Endothelial cell of umbilical vein (primary cell): ENCODE measurements at regions not wholly inside any gene's neighbourhood (a gene's known extent, or its start where the extent isn't known, plus 50 kb on each side); places are given as distances from the start of the nearest gene placed in this dataset.

Source experiments
- BruUV-seq: library from RNA; stranded (reverse); fragments of 400-500 nt; replicated peaks from 2 replicates; lab custom pipeline; 2021; lab: Mats Ljungman, UMichigan
- CTCF ChIA-PET: fragments of 300-600, 350-600 bp; sonication (Branson Sonifier 250); formaldehyde crosslinking; loops from one replicate; lab custom pipeline; 2021; ENCODE audit warnings: antibody characterized with exemption, inconsistent platforms; lab: Charles Lee
- POLR2A ChIA-PET: fragments of 300-600, 350-600 bp; sonication (Branson Sonifier 250); formaldehyde crosslinking; loops from one replicate; lab custom pipeline; 2021; ENCODE audit warnings: antibody characterized with exemption, inconsistent platforms; lab: Charles Lee
- DNase-seq: peaks from one replicate; pipeline ENCODE4 v3.0.0-alpha.2; 2011; ENCODE audit warnings: low read depth, low spot score
- FAIRE-seq: peaks from 2 replicates; lab custom pipeline; 2011; peaks lifted over from hg19 to GRCh38; lab: Jason Lieb, UNC
- H2AFZ ChIP-seq: 2 replicates; pipeline ENCODE4 v1.6.0; 2012; ENCODE audit warnings: low read depth, low read length, control low read depth, inconsistent platforms
- H3K27ac ChIP-seq: 2 replicates; pipeline ENCODE4 v1.5.1; 2011; ENCODE audit warnings: low read depth, mild to moderate bottlenecking, control low read depth, low read length, moderate library complexity; ENCODE audit not compliant: insufficient read depth
- H3K27me3 ChIP-seq, 2 experiments: 2 replicates each; pipeline versions ENCODE4 v1.6.0 to v1.6.1; 2011; ENCODE audit warnings: low read length in 2 of 2, mixed read lengths in 1 of 2; ENCODE audit not compliant: control insufficient read depth in 2 of 2, insufficient read depth in 2 of 2
- H3K36me3 ChIP-seq, 2 experiments: 2 replicates in 1 of 2; 3 replicates in 1 of 2; pipeline ENCODE4 v1.5.1; 2011; ENCODE audit warnings: low read length in 2 of 2, mild to moderate bottlenecking in 1 of 2, moderate library complexity in 1 of 2; ENCODE audit not compliant: control insufficient read depth in 2 of 2, insufficient read depth in 2 of 2; ENCODE audit errors: extremely low read depth in 1 of 2
- H3K4me1 ChIP-seq: 3 replicates; pipeline ENCODE4 v1.5.1; 2011; ENCODE audit warnings: mild to moderate bottlenecking, low read length; ENCODE audit not compliant: control insufficient read depth, insufficient read depth; ENCODE audit errors: extremely low read depth
- H3K4me2 ChIP-seq: 2 replicates; pipeline ENCODE4 v1.6.1; 2011; ENCODE audit warnings: low read length, control low read depth, mixed read lengths; ENCODE audit not compliant: insufficient read depth
- H3K4me3 ChIP-seq, 3 experiments: fragments of 200-600 bp in 1 of 3; sonication (generic), shearing (Covaris generic) in 1 of 3; replicated peaks in 1 of 3; 2 replicates each; pipeline ENCODE4 v1.5.1; 2011 to 2016; ENCODE audit warnings: control low read depth in 3 of 3, low read length in 3 of 3, mild to moderate bottlenecking in 2 of 3, inconsistent platforms in 1 of 3, low read depth in 1 of 3, moderate library complexity in 1 of 3; ENCODE audit not compliant: insufficient read depth in 1 of 3
- H3K79me2 ChIP-seq: 2 replicates; pipeline ENCODE4 v1.6.0; 2012; ENCODE audit warnings: low read length, inconsistent platforms; ENCODE audit not compliant: control insufficient read depth, insufficient read depth
- H3K9ac ChIP-seq: replicated peaks from 2 replicates; pipeline ENCODE3; 2011; ENCODE audit warnings: low read length, control low read depth; ENCODE audit not compliant: insufficient read depth; ENCODE audit errors: extremely low read depth
- H3K9me1 ChIP-seq: replicated peaks from 3 replicates; pipeline ENCODE4 v1.6.0; 2011; ENCODE audit warnings: mild to moderate bottlenecking, low read length; ENCODE audit not compliant: control insufficient read depth, insufficient read depth; ENCODE audit errors: extremely low read depth
- H3K9me3 ChIP-seq: replicated peaks from 2 replicates; pipeline ENCODE4 v1.5.1; 2012; ENCODE audit warnings: low read length, inconsistent platforms; ENCODE audit not compliant: control insufficient read depth, insufficient read depth
- H4K20me1 ChIP-seq: replicated peaks from 2 replicates; pipeline ENCODE3; 2011; ENCODE audit warnings: mild to moderate bottlenecking, low read length; ENCODE audit not compliant: control insufficient read depth, insufficient read depth; ENCODE audit errors: extremely low read depth
- CTCF ChIP-seq, 2 donors: IDR thresholded peaks; 1 replicate in 1 of 2; 2 replicates in 1 of 2; pipeline ENCODE4 v1.5.1; 2011; ENCODE audit warnings: low read length in 2 of 2, mild to moderate bottlenecking in 2 of 2, moderate library complexity in 2 of 2, control low read depth in 1 of 2, inconsistent platforms in 1 of 2, low read depth in 1 of 2; ENCODE audit not compliant: insufficient read depth in 1 of 2; ENCODE audit errors: extremely low read depth in 1 of 2
- EZH2 ChIP-seq: IDR thresholded peaks from 2 replicates; pipeline ENCODE4 v1.6.1; 2012; ENCODE audit warnings: borderline replicate concordance, low read depth, mild to moderate bottlenecking, moderate library complexity, low read length, inconsistent platforms; ENCODE audit not compliant: severe bottlenecking
- FOS ChIP-seq: IDR thresholded peaks from 2 replicates; pipeline ENCODE4 v1.6.1; 2011; ENCODE audit warnings: mild to moderate bottlenecking, low read length, moderate library complexity, borderline replicate concordance; ENCODE audit not compliant: insufficient read depth
- GATA2 ChIP-seq: IDR thresholded peaks from 2 replicates; pipeline ENCODE4 v1.7.0; 2011; ENCODE audit warnings: low read depth, mild to moderate bottlenecking, moderate library complexity, mixed read lengths, low read length; ENCODE audit not compliant: insufficient read length, insufficient read depth
- JUN ChIP-seq: IDR thresholded peaks from 2 replicates; pipeline ENCODE4 v1.6.1; 2011; ENCODE audit warnings: borderline replicate concordance, low read depth; ENCODE audit not compliant: insufficient read length, insufficient read depth
- MAX ChIP-seq: IDR thresholded peaks from 2 replicates; pipeline ENCODE4 v1.6.1; 2011; ENCODE audit not compliant: insufficient read depth, insufficient read length
- MYC ChIP-seq: IDR thresholded peaks from one replicate; pipeline ENCODE4 v1.6.1; 2011; ENCODE audit warnings: mild to moderate bottlenecking, low read depth, low read length
- POLR2A ChIP-seq: IDR thresholded peaks from 2 replicates; pipeline ENCODE4 v1.6.1; 2012; ENCODE audit warnings: low read depth, mild to moderate bottlenecking, control low read depth, low read length
- POLR2AphosphoS5 ChIP-seq: IDR thresholded peaks from 2 replicates; pipeline ENCODE4 v1.6.1; 2012; ENCODE audit warnings: low read depth, mild to moderate bottlenecking, control low read depth, low read length, moderate library complexity; ENCODE audit not compliant: insufficient read depth
- dilution Hi-C: fragments of 300-500 bp; cut with MboI; formaldehyde crosslinking; loops from one replicate; pipeline ENCODE4 v1.15.0; 2019; ENCODE audit warnings: low sequenced_read_pairs; ENCODE audit not compliant: extremely low pct_ligation_motif_present
- intact Hi-C: fragments of 100-400 bp; cut with micrococcal nuclease; formaldehyde crosslinking; loops from one replicate; pipeline ENCODE4 v1.10.0; 2022

GRCh38 chr18:60508108-60508507 lies 135.5 kb upstream of the MC4R start:
- intact Hi-C loops = no loop called here
- no peaks in the 10 kb centered on the region for H3K9me3 ChIP-seq
- BruUV-seq = no TSS peak
- no peaks in the 10 kb centered on the region for H3K36me3 ChIP-seq
- H3K9me1 ChIP-seq = no peaks in the 10 kb centered on the region
- H3K4me3 ChIP-seq = no peak overlapping the region
- H3K27me3 ChIP-seq = no peaks in the 10 kb centered on the region
- no peaks in the 10 kb centered on the region for H3K4me1 ChIP-seq
- FAIRE-seq (no peak), DNase-seq (no peak)
- H3K79me2 ChIP-seq = no peaks in the 10 kb centered on the region
- dilution Hi-C loops = no loop called here
- H3K27ac ChIP-seq = no peak overlapping the region
- CTCF ChIA-PET = interaction anchor here (1.1 kb wide), 1 partner anchor 9 kb away, joined by 3 read pairs; no protein-coding TSS in a partner anchor
- POLR2A ChIA-PET = no interaction called here
- no peak overlapping the region for H3K4me2 ChIP-seq
- TF ChIP-seq JUN = no peak
- TF ChIP-seq POLR2A = no peak
- TF ChIP-seq POLR2AphosphoS5 = no peak
- TF ChIP-seq GATA2 = no peak
- no peak for TF ChIP-seq MAX
- no peak for TF ChIP-seq EZH2
- no peak for TF ChIP-seq CTCF (IDR thresholded peaks at IDR 0.05; ENCODE audit: extremely low read depth in 1 of 2, insufficient read depth in 1 of 2, low read depth in 1 of 2, low read length in 2 of 2)
- no peak for TF ChIP-seq FOS
- TF ChIP-seq MYC = no peak
- H3K9ac ChIP-seq = no peak overlapping the region
- no peaks in the 10 kb centered on the region for H4K20me1 ChIP-seq
- H2AFZ ChIP-seq = no peak overlapping the region
